GM12892 (cell line): ENCODE measurements at regions not wholly inside any gene's neighbourhood (a gene's known extent, or its start where the extent isn't known, plus 50 kb on each side); places are given as distances from the start of the nearest gene placed in this dataset.

Experiments used
- POLR2A ChIP-seq: IDR thresholded peaks from 2 replicates; pipeline ENCODE4 v1.6.1; 2011; ENCODE audit warnings: low read depth, low read length, control low read depth
- POLR2AphosphoS5 ChIP-seq: IDR thresholded peaks from 2 replicates; pipeline ENCODE4 v1.6.1; 2011; ENCODE audit warnings: low read depth, low read length, control low read depth
- TAF1 ChIP-seq: IDR thresholded peaks from 2 replicates; pipeline ENCODE4 v1.6.1; 2011; ENCODE audit warnings: low read depth, mild to moderate bottlenecking, control low read depth, low read length, borderline replicate concordance

DNA sequence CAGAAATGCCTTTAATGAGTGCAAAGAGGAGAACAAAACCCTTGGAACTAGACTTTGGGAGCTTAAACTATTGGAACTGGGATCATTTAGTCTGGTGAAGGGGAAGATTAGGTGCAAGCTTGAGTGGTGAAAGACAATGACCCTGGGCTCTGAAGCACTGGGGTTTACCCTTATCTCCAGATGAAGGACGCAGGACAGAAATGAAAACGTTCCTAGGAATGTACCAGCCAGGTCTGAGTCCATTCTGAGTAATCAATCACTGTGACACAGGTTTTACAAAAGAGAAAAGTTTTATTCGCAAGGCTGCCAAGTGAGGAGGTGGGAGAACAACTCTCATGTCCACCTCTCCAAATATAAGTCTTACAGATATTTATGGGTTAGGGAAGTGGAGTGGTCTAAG, 249.1 kb downstream of the LRIG3 start:
- TF ChIP-seq POLR2A = no peak
- TF ChIP-seq POLR2AphosphoS5 = no peak
- no peak for TF ChIP-seq TAF1
